A673 (cell line): ENCODE measurements at regions not wholly inside any gene's neighbourhood (a gene's known extent, or its start where the extent isn't known, plus 50 kb on each side); places are given as distances from the start of the nearest gene placed in this dataset.

Experiments
- BruUV-seq: library from RNA; stranded (reverse); fragments of 400-500 nt; replicated peaks from 2 replicates; lab custom pipeline; 2021; lab: Mats Ljungman, UMichigan
- CTCF ChIA-PET: fragments of 300-600 bp; sonication (Branson Sonifier 250); formaldehyde crosslinking; loops from one replicate; lab custom pipeline; 2022; ENCODE audit warnings: antibody characterized with exemption; lab: Charles Lee
- POLR2A ChIA-PET: fragments of 300-600 bp; sonication (Branson Sonifier 250); formaldehyde crosslinking; loops from one replicate; lab custom pipeline; 2022; ENCODE audit warnings: antibody characterized with exemption; ENCODE audit not compliant: low non-redundant PET; lab: Charles Lee
- DNase-seq: peaks from one replicate; pipeline ENCODE4 v3.0.0-alpha.2; 2015; ENCODE audit warnings: low spot score
- H3K27ac ChIP-seq: fragments of 200-600 bp; sonication (generic); 2 replicates; pipeline ENCODE4 v1.5.1; 2016; ENCODE audit warnings: mixed run types, low read depth, mild to moderate bottlenecking, mixed read lengths, antibody characterized with exemption, low read length; ENCODE audit not compliant: poor library complexity, severe bottlenecking
- H3K27me3 ChIP-seq: fragments of 200-600 bp; sonication (generic); replicated peaks from 2 replicates; pipeline ENCODE4 v1.6.1; 2017; ENCODE audit warnings: mixed run types, low read depth, mild to moderate bottlenecking, mixed read lengths, antibody characterized with exemption, low read length; ENCODE audit not compliant: insufficient read depth, poor library complexity
- H3K36me3 ChIP-seq: fragments of 200-600 bp; sonication (generic); 2 replicates; pipeline ENCODE4 v1.6.1; 2016; ENCODE audit warnings: mixed run types, mild to moderate bottlenecking, mixed read lengths, antibody characterized with exemption, low read length; ENCODE audit not compliant: insufficient read depth, poor library complexity, severe bottlenecking
- H3K4me1 ChIP-seq: fragments of 200-600 bp; sonication (generic); 2 replicates; pipeline ENCODE4 v1.6.1; 2017; ENCODE audit warnings: mixed run types, mild to moderate bottlenecking, mixed read lengths, antibody characterized with exemption, low read length; ENCODE audit not compliant: insufficient read depth, poor library complexity, severe bottlenecking
- H3K4me3 ChIP-seq: fragments of 200-600 bp; sonication (generic); 2 replicates; pipeline ENCODE4 v1.5.1; 2016; ENCODE audit warnings: low read depth, mixed run types, mild to moderate bottlenecking, mixed read lengths, low read length; ENCODE audit not compliant: poor library complexity, severe bottlenecking
- H3K9me3 ChIP-seq: fragments of 200-600 bp; sonication (generic); 2 replicates; pipeline ENCODE4 v1.6.1; 2016; ENCODE audit warnings: mixed run types, low read depth, mild to moderate bottlenecking, mixed read lengths, antibody characterized with exemption, low read length; ENCODE audit not compliant: poor library complexity, severe bottlenecking
- EZH2 ChIP-seq: fragments of 200-600 bp; sonication (generic); IDR thresholded peaks from 2 replicates; pipeline ENCODE4 v1.6.1; 2017; ENCODE audit warnings: borderline replicate concordance, low read depth, mild to moderate bottlenecking, mixed read lengths, antibody characterized with exemption, low read length; ENCODE audit not compliant: poor library complexity, severe bottlenecking
- intact Hi-C: fragments of 100-400 bp; cut with micrococcal nuclease; formaldehyde crosslinking; loops from one replicate; pipeline ENCODE4 v1.10.0; 2022; ENCODE audit not compliant: unreplicated experiment
- TF ChIP-seq, protein P1 (sequence below): fragments of 300-800, 200-600 bp; sonication (generic); conservative IDR thresholded peaks from 2 replicates; pipeline ENCODE4 v1.5.1; 2017; ENCODE audit warnings: low read depth, mild to moderate bottlenecking, antibody characterized with exemption, low read length, moderate library complexity, mixed read lengths

GRCh38 chr6:150719099-150719766 is 119.5 kb downstream of the PLEKHG1 start:
- CTCF ChIA-PET = interaction anchor here (0.7 to 1.0 kb wide), 2 partner anchors 23 to 98 kb away, joined by 3 read pairs; no protein-coding TSS in a partner anchor
- POLR2A ChIA-PET = interaction anchor here (0.6 to 0.7 kb wide), 2 partner anchors 16 to 181 kb away, joined by 4 read pairs; no protein-coding TSS in a partner anchor
- DNase-seq = peak; percentile 63
- no peaks in the 10 kb centered on the region for H3K9me3 ChIP-seq
- intact Hi-C loops = no loop called here
- H3K27me3 ChIP-seq = no peaks in the 10 kb centered on the region
- no peak overlapping the region for H3K4me3 ChIP-seq
- H3K36me3 ChIP-seq = no peaks in the 10 kb centered on the region
- H3K4me1 ChIP-seq = peaks cover 26% of the 10 kb centered on the region
- peak overlapping the region; percentile 15 for H3K27ac ChIP-seq
- BruUV-seq = no TSS peak
- no peak for TF ChIP-seq EZH2
- TF ChIP-seq, protein P1, sequence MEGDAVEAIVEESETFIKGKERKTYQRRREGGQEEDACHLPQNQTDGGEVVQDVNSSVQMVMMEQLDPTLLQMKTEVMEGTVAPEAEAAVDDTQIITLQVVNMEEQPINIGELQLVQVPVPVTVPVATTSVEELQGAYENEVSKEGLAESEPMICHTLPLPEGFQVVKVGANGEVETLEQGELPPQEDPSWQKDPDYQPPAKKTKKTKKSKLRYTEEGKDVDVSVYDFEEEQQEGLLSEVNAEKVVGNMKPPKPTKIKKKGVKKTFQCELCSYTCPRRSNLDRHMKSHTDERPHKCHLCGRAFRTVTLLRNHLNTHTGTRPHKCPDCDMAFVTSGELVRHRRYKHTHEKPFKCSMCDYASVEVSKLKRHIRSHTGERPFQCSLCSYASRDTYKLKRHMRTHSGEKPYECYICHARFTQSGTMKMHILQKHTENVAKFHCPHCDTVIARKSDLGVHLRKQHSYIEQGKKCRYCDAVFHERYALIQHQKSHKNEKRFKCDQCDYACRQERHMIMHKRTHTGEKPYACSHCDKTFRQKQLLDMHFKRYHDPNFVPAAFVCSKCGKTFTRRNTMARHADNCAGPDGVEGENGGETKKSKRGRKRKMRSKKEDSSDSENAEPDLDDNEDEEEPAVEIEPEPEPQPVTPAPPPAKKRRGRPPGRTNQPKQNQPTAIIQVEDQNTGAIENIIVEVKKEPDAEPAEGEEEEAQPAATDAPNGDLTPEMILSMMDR = no peak

DNA sequence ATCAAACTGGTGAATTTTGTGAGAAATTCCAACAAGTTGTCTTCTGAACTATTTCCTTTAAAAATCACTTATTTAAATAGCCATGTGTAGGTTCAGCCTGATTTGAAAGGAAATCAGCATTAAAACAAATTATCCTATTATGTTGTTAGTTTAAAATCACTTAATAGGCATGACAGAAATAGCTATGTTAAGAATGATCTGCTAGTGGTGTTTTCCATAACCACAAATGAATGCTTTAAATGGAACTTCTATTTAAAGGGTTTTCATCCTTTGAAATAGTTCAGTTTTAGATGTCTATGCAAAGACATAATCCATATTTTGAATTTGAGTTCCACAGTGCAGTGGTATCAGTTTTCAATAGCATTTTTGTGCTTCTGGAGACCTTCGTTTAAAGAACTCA is 120.1 kb downstream of the PLEKHG1 start:
- no TSS peak for BruUV-seq
- ChIA-PET POLR2A (interaction anchor here (0.6 kb wide), 1 partner anchor 181 kb away, joined by 4 read pairs; no protein-coding TSS in a partner anchor), CTCF (interaction anchor here (0.5 to 1.0 kb wide), 3 partner anchors 24 to 648 kb away, joined by 3 read pairs; no protein-coding TSS in a partner anchor)
- intact Hi-C loops = no loop called here
- H3K4me3 ChIP-seq = no peak overlapping the region
- H3K27me3 ChIP-seq = no peaks in the 10 kb centered on the region
- H3K36me3 ChIP-seq = no peaks in the 10 kb centered on the region
- no peak for DNase-seq
- no peak for TF ChIP-seq EZH2
- TF ChIP-seq, protein P1 = no peak
- H3K9me3 ChIP-seq = no peaks in the 10 kb centered on the region
- H3K4me1 ChIP-seq = peaks cover 26% of the 10 kb centered on the region
- H3K27ac ChIP-seq = peak overlapping the region; percentile 15

- no peaks in the 10 kb centered on the region for H3K36me3 ChIP-seq
- no peaks in the 10 kb centered on the region for H3K9me3 ChIP-seq
- intact Hi-C loops = no loop called here
- no peaks in the 10 kb centered on the region for H3K27me3 ChIP-seq
- peak overlapping the region; percentile 11 for H3K4me3 ChIP-seq
- peaks cover 26% of the 10 kb centered on the region for H3K4me1 ChIP-seq
- POLR2A ChIA-PET = no interaction called here
- CTCF ChIA-PET = interaction anchor here (0.9 kb wide), 1 partner anchor 22 kb away, joined by 15 read pairs; no protein-coding TSS in a partner anchor
- BruUV-seq = no TSS peak
- peak overlapping the region; percentile 15 for H3K27ac ChIP-seq
- TF ChIP-seq, protein P1 = 0 out of 2 replicates have a peak, but pooled peaks have one; percentile 15
- no peak for TF ChIP-seq EZH2
- DNase-seq = peak; percentile 83
These were observed 121.1 kb downstream of the PLEKHG1 start for GRCh38 chr6:150720774-150721233.
